Mammary epithelial cell (primary cell): ENCODE measurements at regions not wholly inside any gene's neighbourhood (a gene's known extent, or its start where the extent isn't known, plus 50 kb on each side); places are given as distances from the start of the nearest gene placed in this dataset.

ENCODE experiments used
- CTCF ChIP-seq, 2 donors: IDR thresholded peaks in 1 of 2; conservative IDR thresholded peaks in 1 of 2; 2 replicates each; pipeline ENCODE4 v1.5.1; 2011 to 2012; ENCODE audit warnings: inconsistent platforms in 2 of 2, low read length in 2 of 2, mild to moderate bottlenecking in 2 of 2, control low read depth in 1 of 2, low read depth in 1 of 2; ENCODE audit not compliant: insufficient read depth in 1 of 2; ENCODE audit errors: extremely low read depth in 1 of 2
- EZH2 ChIP-seq: IDR thresholded peaks from 2 replicates; pipeline ENCODE4 v1.6.1; 2012; ENCODE audit warnings: low read length, inconsistent platforms, borderline replicate concordance

- no peak for TF ChIP-seq CTCF (conservative IDR thresholded peaks at IDR 0.05 in 1 of 2, IDR thresholded peaks at IDR 0.05 in 1 of 2; ENCODE audit: extremely low read depth in 1 of 2, insufficient read depth in 1 of 2, low read depth in 1 of 2, low read length in 2 of 2)
- TF ChIP-seq EZH2, result no peak
Measured at GRCh38 chr12:68410018-68410660, 78.0 kb upstream of the MDM1 start.
